ENCODE measurements at regions not wholly inside any gene's neighbourhood (a gene's known extent, or its start where the extent isn't known, plus 50 kb on each side); places are given as distances from the start of the nearest gene placed in this dataset.

- Histone ChIP-seq H3K4me1 (ENCODE audit: control insufficient read depth, extremely low read depth, insufficient read depth, low read length) (peaks cover 30% of the 10 kb centered on the region), H2AFZ (ENCODE audit: low read depth, low read length) (peak overlapping the region; percentile 9), H3K9me3 (replicated peaks; ENCODE audit: control insufficient read depth, insufficient read depth, low read length) (no peaks in the 10 kb centered on the region), H3K9ac (replicated peaks; ENCODE audit: extremely low read depth, insufficient read depth, low read length) (no peak overlapping the region), H3K79me2 (ENCODE audit: control insufficient read depth, insufficient read depth, low read length) (no peaks in the 10 kb centered on the region), H3K9me1 (replicated peaks; ENCODE audit: control insufficient read depth, extremely low read depth, insufficient read depth, low read length) (no peaks in the 10 kb centered on the region), H3K27me3 (ENCODE audit: control insufficient read depth in 2 of 2, insufficient read depth in 2 of 2, low read length in 2 of 2) (no peaks in the 10 kb centered on the region), H3K4me2 (ENCODE audit: insufficient read depth, low read length) (no peak overlapping the region), H4K20me1 (replicated peaks; ENCODE audit: control insufficient read depth, extremely low read depth, insufficient read depth, low read length) (no peaks in the 10 kb centered on the region), H3K36me3 (ENCODE audit: control insufficient read depth in 2 of 2, extremely low read depth in 1 of 2, insufficient read depth in 2 of 2, low read length in 2 of 2) (no peaks in the 10 kb centered on the region), H3K27ac (ENCODE audit: insufficient read depth, low read depth, low read length) (peak overlapping the region; percentile 23), H3K4me3 (replicated peaks in 1 of 3; ENCODE audit: insufficient read depth in 1 of 3, low read depth in 1 of 3, low read length in 3 of 3) (no peak overlapping the region)
- FAIRE-seq, result peak; percentile 83
- peak; percentile 60 for DNase-seq (ENCODE audit: low read depth, low spot score)
- no TSS peak for BruUV-seq (replicated peaks)
- ChIA-PET POLR2A (interaction anchor here (0.6 kb wide), 1 partner anchor 29 kb away, joined by 3 read pairs; no protein-coding TSS in a partner anchor), CTCF (interaction anchor here (0.5 to 1.2 kb wide), 4 partner anchors 17 to 283 kb away, joined by 3 to 6 read pairs (median 4); no protein-coding TSS in a partner anchor)
- dilution Hi-C loops (cut with MboI; ENCODE audit: extremely low pct_ligation_motif_present, low sequenced_read_pairs) (no loop called here), intact Hi-C loops (cut with micrococcal nuclease) (loop anchor here (2.0 kb wide), 1 partner anchor 90 kb away; no protein-coding TSS in a partner anchor)
- TF ChIP-seq MAX (IDR thresholded peaks at IDR 0.05; ENCODE audit: insufficient read depth, insufficient read length), result no peak
- TF ChIP-seq POLR2AphosphoS5 (IDR thresholded peaks at IDR 0.05; ENCODE audit: insufficient read depth, low read depth, low read length), result peak; percentile 61
- TF ChIP-seq POLR2A (IDR thresholded peaks at IDR 0.05; ENCODE audit: low read depth, low read length), result peak; percentile 37
- peak; percentile 51 for TF ChIP-seq GATA2 (IDR thresholded peaks at IDR 0.05; ENCODE audit: insufficient read depth, insufficient read length, low read depth, low read length)
- TF ChIP-seq JUN (IDR thresholded peaks at IDR 0.05; ENCODE audit: borderline replicate concordance, insufficient read depth, insufficient read length, low read depth), result peak; percentile 58
- no peak for TF ChIP-seq MYC (IDR thresholded peaks at IDR 0.05; ENCODE audit: low read depth, low read length)
- no peak for TF ChIP-seq CTCF (IDR thresholded peaks at IDR 0.05; ENCODE audit: extremely low read depth in 1 of 2, insufficient read depth in 1 of 2, low read depth in 1 of 2, low read length in 2 of 2)
- peak; percentile 91 for TF ChIP-seq FOS (IDR thresholded peaks at IDR 0.05; ENCODE audit: borderline replicate concordance, insufficient read depth, low read length)
- TF ChIP-seq EZH2 (IDR thresholded peaks at IDR 0.05; ENCODE audit: borderline replicate concordance, low read depth, low read length, severe bottlenecking), result no peak
Observed at GRCh38 chr13:107367258-107367657, 799.3 kb upstream of the ARGLU1 start.
